C4-2B (cell line): ENCODE measurements at regions not wholly inside any gene's neighbourhood (a gene's known extent, or its start where the extent isn't known, plus 50 kb on each side); places are given as distances from the start of the nearest gene placed in this dataset.

Source experiments
- CTCF ChIP-seq: fragments of 450-650 bp; conservative IDR thresholded peaks from 2 replicates; pipeline ENCODE4 v1.5.1; 2017; ENCODE audit warnings: mild to moderate bottlenecking
- ZFX ChIP-seq: fragments of 450-650 bp; IDR thresholded peaks from 2 replicates; pipeline ENCODE4 v1.6.1; 2017

- no peak for TF ChIP-seq CTCF
- no peak for TF ChIP-seq ZFX
These were observed 225.0 kb downstream of the COX7B2 start for GRCh38 chr4:46684041-46684440.
